Endothelial cell (in vitro differentiated cells): ENCODE measurements at regions not wholly inside any gene's neighbourhood (a gene's known extent, or its start where the extent isn't known, plus 50 kb on each side); places are given as distances from the start of the nearest gene placed in this dataset.

ENCODE experiments used
- DNase-seq: peaks from one replicate; pipeline ENCODE4 v3.0.0; 2021; ENCODE audit warnings: low spot score
- H3K27ac Mint-ChIP-seq: one replicate; pipeline ENCODE4 v1.8.0; 2021; ENCODE audit warnings: mixed read lengths, inconsistent platforms; ENCODE audit not compliant: unreplicated experiment
- H3K27me3 Mint-ChIP-seq: one replicate; pipeline ENCODE4 v1.8.0; 2021; ENCODE audit warnings: mild to moderate bottlenecking, moderate library complexity, mixed read lengths, inconsistent platforms; ENCODE audit not compliant: unreplicated experiment
- H3K36me3 Mint-ChIP-seq: one replicate; pipeline ENCODE4 v1.8.0; 2021; ENCODE audit warnings: mild to moderate bottlenecking, low read depth, mixed read lengths, inconsistent platforms; ENCODE audit not compliant: unreplicated experiment
- H3K4me1 Mint-ChIP-seq: one replicate; pipeline ENCODE4 v1.8.0; 2021; ENCODE audit warnings: mild to moderate bottlenecking, mixed read lengths, inconsistent platforms; ENCODE audit not compliant: unreplicated experiment
- H3K4me3 Mint-ChIP-seq: one replicate; pipeline ENCODE4 v1.8.0; 2021; ENCODE audit warnings: mild to moderate bottlenecking, mixed read lengths, inconsistent platforms; ENCODE audit not compliant: unreplicated experiment
- H3K9me3 Mint-ChIP-seq: one replicate; pipeline ENCODE4 v1.8.0; 2021; ENCODE audit warnings: mixed read lengths, inconsistent platforms; ENCODE audit not compliant: unreplicated experiment
- TF ChIP-seq, protein P1 (sequence below): fragments of 200-600 bp; sonication (generic); IDR thresholded peaks from one replicate; pipeline ENCODE4 v1.5.0; 2021; ENCODE audit warnings: antibody characterized with exemption; ENCODE audit not compliant: unreplicated experiment

DNA sequence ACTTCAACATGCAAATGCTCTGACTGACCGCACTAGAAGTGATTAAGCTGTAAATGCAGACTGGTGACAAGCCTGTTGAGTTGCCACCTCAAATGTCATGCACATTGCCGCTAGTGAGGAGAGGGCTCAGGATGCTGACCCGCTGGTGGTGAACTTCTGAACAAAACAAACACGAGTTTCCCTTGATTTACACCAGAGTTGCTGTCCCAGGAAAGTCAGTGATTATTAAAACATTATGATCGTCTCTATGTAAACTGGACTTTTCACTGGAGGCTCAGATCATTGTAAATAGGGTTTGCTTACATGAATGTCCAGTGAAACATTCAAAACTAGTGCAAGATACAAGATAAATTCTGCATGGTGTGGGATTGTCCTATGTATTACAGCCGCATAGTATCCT is 420.1 kb downstream of the PREX1 start:
- TF ChIP-seq, protein P1, sequence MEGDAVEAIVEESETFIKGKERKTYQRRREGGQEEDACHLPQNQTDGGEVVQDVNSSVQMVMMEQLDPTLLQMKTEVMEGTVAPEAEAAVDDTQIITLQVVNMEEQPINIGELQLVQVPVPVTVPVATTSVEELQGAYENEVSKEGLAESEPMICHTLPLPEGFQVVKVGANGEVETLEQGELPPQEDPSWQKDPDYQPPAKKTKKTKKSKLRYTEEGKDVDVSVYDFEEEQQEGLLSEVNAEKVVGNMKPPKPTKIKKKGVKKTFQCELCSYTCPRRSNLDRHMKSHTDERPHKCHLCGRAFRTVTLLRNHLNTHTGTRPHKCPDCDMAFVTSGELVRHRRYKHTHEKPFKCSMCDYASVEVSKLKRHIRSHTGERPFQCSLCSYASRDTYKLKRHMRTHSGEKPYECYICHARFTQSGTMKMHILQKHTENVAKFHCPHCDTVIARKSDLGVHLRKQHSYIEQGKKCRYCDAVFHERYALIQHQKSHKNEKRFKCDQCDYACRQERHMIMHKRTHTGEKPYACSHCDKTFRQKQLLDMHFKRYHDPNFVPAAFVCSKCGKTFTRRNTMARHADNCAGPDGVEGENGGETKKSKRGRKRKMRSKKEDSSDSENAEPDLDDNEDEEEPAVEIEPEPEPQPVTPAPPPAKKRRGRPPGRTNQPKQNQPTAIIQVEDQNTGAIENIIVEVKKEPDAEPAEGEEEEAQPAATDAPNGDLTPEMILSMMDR = no peak
- H3K27me3 Mint-ChIP-seq = peaks cover 6% of the 10 kb centered on the region
- H3K36me3 Mint-ChIP-seq = peaks cover 3% of the 10 kb centered on the region
- no peak overlapping the region for H3K27ac Mint-ChIP-seq
- no peak overlapping the region for H3K4me3 Mint-ChIP-seq
- no peaks in the 10 kb centered on the region for H3K9me3 Mint-ChIP-seq
- H3K4me1 Mint-ChIP-seq = no peaks in the 10 kb centered on the region
- DNase-seq = no peak

GRCh38 chr20:48406912-48407340 is 420.9 kb downstream of the PREX1 start:
- H3K4me3 Mint-ChIP-seq = no peak overlapping the region
- no peaks in the 10 kb centered on the region for H3K4me1 Mint-ChIP-seq
- no peak for DNase-seq
- no peaks in the 10 kb centered on the region for H3K36me3 Mint-ChIP-seq
- H3K9me3 Mint-ChIP-seq = no peaks in the 10 kb centered on the region
- TF ChIP-seq, protein P1 = no peak
- H3K27me3 Mint-ChIP-seq = peaks cover 4% of the 10 kb centered on the region
- H3K27ac Mint-ChIP-seq = no peak overlapping the region

DNA sequence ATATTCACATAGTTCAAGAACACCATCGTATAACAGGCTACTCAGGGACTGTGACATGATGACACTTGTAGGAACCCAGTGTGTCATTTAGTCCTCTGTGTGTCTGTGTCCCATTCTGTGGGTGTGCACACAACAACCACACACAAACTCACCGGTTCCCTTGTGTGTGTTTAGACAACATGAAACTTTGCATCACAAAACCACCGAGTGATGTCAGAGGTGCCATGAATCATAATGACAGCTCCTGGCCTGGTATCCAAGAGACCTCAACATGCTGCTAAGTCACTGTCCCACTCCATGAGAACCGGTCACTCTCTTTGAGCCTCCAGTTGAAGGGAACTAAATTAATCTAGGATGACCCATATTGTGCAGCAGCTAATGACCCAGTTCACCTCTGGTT is 421.3 kb downstream of the PREX1 start:
- TF ChIP-seq, protein P1 = no peak
- Mint-ChIP-seq H3K27ac (no peak overlapping the region), H3K4me3 (no peak overlapping the region), H3K36me3 (no peaks in the 10 kb centered on the region), H3K9me3 (no peaks in the 10 kb centered on the region), H3K27me3 (peaks cover 4% of the 10 kb centered on the region), H3K4me1 (no peaks in the 10 kb centered on the region)
- DNase-seq = no peak

DNA sequence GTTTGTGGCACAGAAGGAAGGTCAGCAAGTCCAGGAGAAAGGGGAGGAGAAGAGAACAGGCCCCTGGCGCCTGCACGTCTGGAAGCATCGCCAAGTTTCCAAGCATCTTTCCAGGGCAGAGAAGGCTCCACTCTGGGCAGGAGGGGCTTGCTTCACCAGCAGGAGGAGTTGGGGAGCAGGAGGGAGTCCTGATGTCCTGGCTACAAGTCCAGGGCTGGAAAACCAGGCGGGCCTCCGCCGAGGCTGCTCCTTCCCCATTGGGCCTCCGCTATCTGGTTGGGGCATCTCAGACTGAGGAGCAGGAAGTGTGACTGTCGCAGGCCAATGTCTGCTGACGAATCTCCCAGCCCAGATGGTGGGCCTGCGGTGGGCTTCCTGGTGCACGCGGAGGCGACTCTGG is 421.9 kb downstream of the PREX1 start:
- DNase-seq = peak; percentile 15
- TF ChIP-seq, protein P1 = no peak
- Mint-ChIP-seq H3K4me1 (no peaks in the 10 kb centered on the region), H3K36me3 (no peaks in the 10 kb centered on the region), H3K4me3 (no peak overlapping the region), H3K27ac (no peak overlapping the region), H3K9me3 (no peaks in the 10 kb centered on the region), H3K27me3 (peaks cover 4% of the 10 kb centered on the region)

DNA sequence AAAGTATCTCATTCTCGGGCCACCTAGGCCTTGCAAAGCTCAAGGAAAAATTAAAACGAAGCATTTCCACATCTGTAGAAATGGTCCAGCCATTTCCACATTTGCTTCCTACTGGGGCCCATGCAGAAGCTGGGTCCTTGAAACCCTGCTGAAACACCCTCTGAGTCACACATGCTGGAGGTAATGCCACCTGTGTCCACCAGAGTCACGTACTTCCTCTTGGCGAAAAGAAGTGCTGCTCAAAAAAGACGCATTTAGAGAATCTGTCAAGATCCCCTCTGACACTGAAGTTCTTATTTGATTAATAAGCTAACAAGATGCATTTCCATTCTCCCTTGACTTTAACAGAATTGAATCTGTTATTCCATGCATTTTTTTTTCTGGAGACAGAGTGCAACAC is 423.2 kb downstream of the PREX1 start:
- H3K27ac Mint-ChIP-seq = no peak overlapping the region
- TF ChIP-seq, protein P1 = peak; percentile 54
- H3K4me1 Mint-ChIP-seq = no peaks in the 10 kb centered on the region
- no peaks in the 10 kb centered on the region for H3K9me3 Mint-ChIP-seq
- H3K4me3 Mint-ChIP-seq = no peak overlapping the region
- no peaks in the 10 kb centered on the region for H3K36me3 Mint-ChIP-seq
- DNase-seq = no peak
- H3K27me3 Mint-ChIP-seq = peaks cover 2% of the 10 kb centered on the region
